Neural cell (in vitro differentiated cells): ENCODE measurements at regions not wholly inside any gene's neighbourhood (a gene's known extent, or its start where the extent isn't known, plus 50 kb on each side); places are given as distances from the start of the nearest gene placed in this dataset.

ENCODE experiments used
- EP300 ChIP-seq: fragments of 450-650 bp; conservative IDR thresholded peaks from 2 replicates; pipeline ENCODE4 v1.6.1; 2014; ENCODE audit warnings: antibody characterized with exemption, mild to moderate bottlenecking, moderate library complexity; ENCODE audit not compliant: poor library complexity, severe bottlenecking
- EZH2 ChIP-seq: fragments of 200-600, 300-800 bp; shearing (Covaris generic), sonication (generic); IDR thresholded peaks from 2 replicates; pipeline ENCODE4 v1.6.1; 2014; ENCODE audit warnings: antibody characterized with exemption, low read length, borderline replicate concordance, mild to moderate bottlenecking; ENCODE audit not compliant: insufficient read depth, poor library complexity, severe bottlenecking
- POLR2AphosphoS5 ChIP-seq: IDR thresholded peaks from 2 replicates; pipeline ENCODE4 v1.6.1; 2012
- RAD21 ChIP-seq: fragments of 450-650 bp; conservative IDR thresholded peaks from 2 replicates; pipeline ENCODE4 v1.6.1; 2014; ENCODE audit warnings: antibody characterized with exemption, mild to moderate bottlenecking, moderate library complexity
- SMC3 ChIP-seq: fragments of 450-650 bp; conservative IDR thresholded peaks from 2 replicates; pipeline ENCODE4 v1.6.1; 2014; ENCODE audit warnings: antibody characterized with exemption, mild to moderate bottlenecking, moderate library complexity; ENCODE audit not compliant: poor library complexity
- TF ChIP-seq, protein P1 (sequence below): fragments of 450-650 bp; IDR thresholded peaks from 2 replicates; pipeline ENCODE4 v1.5.1; 2014; ENCODE audit warnings: antibody characterized with exemption, mild to moderate bottlenecking, moderate library complexity; ENCODE audit not compliant: poor library complexity, severe bottlenecking
- TF ChIP-seq, protein P2 (sequence below): IDR thresholded peaks from 2 replicates; pipeline ENCODE4 v1.6.1; 2012; ENCODE audit warnings: borderline replicate concordance

DNA sequence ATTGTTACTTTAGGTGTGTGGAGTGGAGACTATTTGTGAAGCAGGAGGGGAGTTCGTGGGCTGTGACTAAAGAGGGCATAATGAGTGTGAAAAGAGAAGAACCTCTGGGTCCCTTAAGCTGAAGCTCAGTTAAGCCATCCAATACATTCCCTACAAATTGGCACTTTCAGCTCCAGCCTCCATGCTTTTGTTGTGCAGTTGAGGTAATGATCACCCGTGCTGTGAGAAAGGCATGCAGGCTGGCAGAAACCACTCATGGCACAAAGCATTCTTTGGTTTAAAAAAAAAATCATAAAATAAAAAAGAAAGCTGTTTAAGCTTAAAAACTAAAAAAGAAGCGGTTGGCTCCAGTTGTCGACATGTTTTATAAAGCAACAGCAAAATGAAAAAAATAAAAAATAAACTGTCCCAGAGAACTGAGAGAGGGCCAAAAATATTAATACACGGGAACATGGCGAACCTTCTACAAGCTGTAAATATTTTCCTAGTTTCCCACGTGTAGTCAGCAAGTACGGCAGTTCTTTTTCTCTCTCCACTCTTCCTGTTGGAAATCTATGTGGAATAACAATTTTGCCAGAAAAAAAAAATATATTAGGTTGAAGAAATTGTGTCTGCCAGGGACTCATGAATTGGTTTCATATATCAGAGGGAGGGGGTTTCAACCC is 82.2 kb downstream of the ANKRD60 start:
- TF ChIP-seq, protein P1, sequence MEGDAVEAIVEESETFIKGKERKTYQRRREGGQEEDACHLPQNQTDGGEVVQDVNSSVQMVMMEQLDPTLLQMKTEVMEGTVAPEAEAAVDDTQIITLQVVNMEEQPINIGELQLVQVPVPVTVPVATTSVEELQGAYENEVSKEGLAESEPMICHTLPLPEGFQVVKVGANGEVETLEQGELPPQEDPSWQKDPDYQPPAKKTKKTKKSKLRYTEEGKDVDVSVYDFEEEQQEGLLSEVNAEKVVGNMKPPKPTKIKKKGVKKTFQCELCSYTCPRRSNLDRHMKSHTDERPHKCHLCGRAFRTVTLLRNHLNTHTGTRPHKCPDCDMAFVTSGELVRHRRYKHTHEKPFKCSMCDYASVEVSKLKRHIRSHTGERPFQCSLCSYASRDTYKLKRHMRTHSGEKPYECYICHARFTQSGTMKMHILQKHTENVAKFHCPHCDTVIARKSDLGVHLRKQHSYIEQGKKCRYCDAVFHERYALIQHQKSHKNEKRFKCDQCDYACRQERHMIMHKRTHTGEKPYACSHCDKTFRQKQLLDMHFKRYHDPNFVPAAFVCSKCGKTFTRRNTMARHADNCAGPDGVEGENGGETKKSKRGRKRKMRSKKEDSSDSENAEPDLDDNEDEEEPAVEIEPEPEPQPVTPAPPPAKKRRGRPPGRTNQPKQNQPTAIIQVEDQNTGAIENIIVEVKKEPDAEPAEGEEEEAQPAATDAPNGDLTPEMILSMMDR, result no peak
- no peak for TF ChIP-seq EZH2
- no peak for TF ChIP-seq POLR2AphosphoS5
- TF ChIP-seq SMC3, result no peak
- no peak for TF ChIP-seq EP300
- TF ChIP-seq, protein P2, sequence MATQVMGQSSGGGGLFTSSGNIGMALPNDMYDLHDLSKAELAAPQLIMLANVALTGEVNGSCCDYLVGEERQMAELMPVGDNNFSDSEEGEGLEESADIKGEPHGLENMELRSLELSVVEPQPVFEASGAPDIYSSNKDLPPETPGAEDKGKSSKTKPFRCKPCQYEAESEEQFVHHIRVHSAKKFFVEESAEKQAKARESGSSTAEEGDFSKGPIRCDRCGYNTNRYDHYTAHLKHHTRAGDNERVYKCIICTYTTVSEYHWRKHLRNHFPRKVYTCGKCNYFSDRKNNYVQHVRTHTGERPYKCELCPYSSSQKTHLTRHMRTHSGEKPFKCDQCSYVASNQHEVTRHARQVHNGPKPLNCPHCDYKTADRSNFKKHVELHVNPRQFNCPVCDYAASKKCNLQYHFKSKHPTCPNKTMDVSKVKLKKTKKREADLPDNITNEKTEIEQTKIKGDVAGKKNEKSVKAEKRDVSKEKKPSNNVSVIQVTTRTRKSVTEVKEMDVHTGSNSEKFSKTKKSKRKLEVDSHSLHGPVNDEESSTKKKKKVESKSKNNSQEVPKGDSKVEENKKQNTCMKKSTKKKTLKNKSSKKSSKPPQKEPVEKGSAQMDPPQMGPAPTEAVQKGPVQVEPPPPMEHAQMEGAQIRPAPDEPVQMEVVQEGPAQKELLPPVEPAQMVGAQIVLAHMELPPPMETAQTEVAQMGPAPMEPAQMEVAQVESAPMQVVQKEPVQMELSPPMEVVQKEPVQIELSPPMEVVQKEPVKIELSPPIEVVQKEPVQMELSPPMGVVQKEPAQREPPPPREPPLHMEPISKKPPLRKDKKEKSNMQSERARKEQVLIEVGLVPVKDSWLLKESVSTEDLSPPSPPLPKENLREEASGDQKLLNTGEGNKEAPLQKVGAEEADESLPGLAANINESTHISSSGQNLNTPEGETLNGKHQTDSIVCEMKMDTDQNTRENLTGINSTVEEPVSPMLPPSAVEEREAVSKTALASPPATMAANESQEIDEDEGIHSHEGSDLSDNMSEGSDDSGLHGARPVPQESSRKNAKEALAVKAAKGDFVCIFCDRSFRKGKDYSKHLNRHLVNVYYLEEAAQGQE, result no peak
- no peak for TF ChIP-seq RAD21
